Adipocyte (in vitro differentiated cells): ENCODE measurements at regions not wholly inside any gene's neighbourhood (a gene's known extent, or its start where the extent isn't known, plus 50 kb on each side); places are given as distances from the start of the nearest gene placed in this dataset.

ENCODE experiments used
- DNase-seq: peaks from one replicate; pipeline ENCODE4 v3.0.0-alpha.2; 2015; ENCODE audit warnings: low read depth
- H3K27me3 ChIP-seq: replicated peaks from 2 replicates; pipeline ENCODE4 v1.7.0; 2013; ENCODE audit warnings: mild to moderate bottlenecking, low read length, moderate library complexity; ENCODE audit not compliant: control insufficient read depth, insufficient read depth
- H3K36me3 ChIP-seq: 2 replicates; pipeline ENCODE4 v1.7.0; 2013; ENCODE audit warnings: low read length, mild to moderate bottlenecking, moderate library complexity; ENCODE audit not compliant: control insufficient read depth, insufficient read depth, severe bottlenecking
- H3K4me1 ChIP-seq: 2 replicates; pipeline ENCODE4 v1.7.0; 2013; ENCODE audit warnings: mild to moderate bottlenecking, low read length, moderate library complexity; ENCODE audit not compliant: control insufficient read depth, insufficient read depth
- H3K4me3 ChIP-seq: 2 replicates; pipeline ENCODE4 v1.7.0; 2013; ENCODE audit warnings: mild to moderate bottlenecking, low read length, moderate library complexity
- H3K9ac ChIP-seq: 2 replicates; pipeline ENCODE4 v1.7.0; 2013; ENCODE audit warnings: mild to moderate bottlenecking, low read length, moderate library complexity
- H3K9me3 ChIP-seq: 2 replicates; pipeline ENCODE4 v1.7.0; 2013; ENCODE audit warnings: mild to moderate bottlenecking, low read length, moderate library complexity; ENCODE audit not compliant: control insufficient read depth

- no peaks in the 10 kb centered on the region for H3K4me1 ChIP-seq
- no peak overlapping the region for H3K9ac ChIP-seq
- no peaks in the 10 kb centered on the region for H3K36me3 ChIP-seq
- no peaks in the 10 kb centered on the region for H3K27me3 ChIP-seq
- no peak overlapping the region for H3K4me3 ChIP-seq
- peaks cover 3% of the 10 kb centered on the region for H3K9me3 ChIP-seq
- no peak for DNase-seq
Observed at GRCh38 chr13:59343132-59343531, 820.6 kb downstream of the DIAPH3 start.

GRCh38 chr13:59343993-59344822, 819.5 kb downstream of the DIAPH3 start:
- Histone ChIP-seq H3K4me3 (no peak overlapping the region), H3K27me3 (peaks cover 4% of the 10 kb centered on the region), H3K9me3 (peaks cover 3% of the 10 kb centered on the region), H3K36me3 (no peaks in the 10 kb centered on the region), H3K4me1 (no peaks in the 10 kb centered on the region), H3K9ac (no peak overlapping the region)
- DNase-seq, result no peak

- no peaks in the 10 kb centered on the region for H3K4me1 ChIP-seq
- H3K9me3 ChIP-seq, result peaks cover 3% of the 10 kb centered on the region
- no peak overlapping the region for H3K4me3 ChIP-seq
- no peaks in the 10 kb centered on the region for H3K36me3 ChIP-seq
- H3K27me3 ChIP-seq, result peaks cover 4% of the 10 kb centered on the region
- no peak for DNase-seq
- no peak overlapping the region for H3K9ac ChIP-seq
Observed at GRCh38 chr13:59345311-59345710, 818.4 kb downstream of the DIAPH3 start.

- Histone ChIP-seq H3K36me3 (no peaks in the 10 kb centered on the region), H3K27me3 (peaks cover 4% of the 10 kb centered on the region), H3K4me3 (no peak overlapping the region), H3K9ac (no peak overlapping the region), H3K4me1 (no peaks in the 10 kb centered on the region), H3K9me3 (peaks cover 3% of the 10 kb centered on the region)
- no peak for DNase-seq
Observed at GRCh38 chr13:59346999-59347723, 816.6 kb downstream of the DIAPH3 start.

GRCh38 chr13:59348617-59349016, 815.1 kb downstream of the DIAPH3 start:
- DNase-seq, result no peak
- no peaks in the 10 kb centered on the region for H3K36me3 ChIP-seq
- no peaks in the 10 kb centered on the region for H3K4me1 ChIP-seq
- no peak overlapping the region for H3K4me3 ChIP-seq
- H3K9me3 ChIP-seq, result no peaks in the 10 kb centered on the region
- H3K27me3 ChIP-seq, result peaks cover 4% of the 10 kb centered on the region
- no peak overlapping the region for H3K9ac ChIP-seq

- H3K4me3 ChIP-seq, result no peak overlapping the region
- peaks cover 3% of the 10 kb centered on the region for H3K4me1 ChIP-seq
- peaks cover 4% of the 10 kb centered on the region for H3K27me3 ChIP-seq
- no peak for DNase-seq
- H3K9me3 ChIP-seq, result no peaks in the 10 kb centered on the region
- no peak overlapping the region for H3K9ac ChIP-seq
- H3K36me3 ChIP-seq, result no peaks in the 10 kb centered on the region
Observed at GRCh38 chr13:59352600-59352999, 811.1 kb downstream of the DIAPH3 start.

GRCh38 chr13:59354665-59355369, 808.9 kb downstream of the DIAPH3 start:
- no peak overlapping the region for H3K4me3 ChIP-seq
- DNase-seq, result no peak
- H3K27me3 ChIP-seq, result no peaks in the 10 kb centered on the region

GRCh38 chr13:59356607-59357006, 807.1 kb downstream of the DIAPH3 start:
- Histone ChIP-seq H3K4me1 (peaks cover 3% of the 10 kb centered on the region), H3K9ac (no peak overlapping the region), H3K27me3 (no peaks in the 10 kb centered on the region), H3K9me3 (no peaks in the 10 kb centered on the region), H3K36me3 (no peaks in the 10 kb centered on the region), H3K4me3 (no peak overlapping the region)
- no peak for DNase-seq

More at GRCh38 chr13:59354665-59355369, 808.9 kb downstream of the DIAPH3 start:
- H3K9me3 ChIP-seq, result no peaks in the 10 kb centered on the region
- no peak overlapping the region for H3K9ac ChIP-seq
- no peaks in the 10 kb centered on the region for H3K36me3 ChIP-seq
- H3K4me1 ChIP-seq, result peaks cover 3% of the 10 kb centered on the region

GRCh38 chr13:59358014-59358413, 805.7 kb downstream of the DIAPH3 start:
- Histone ChIP-seq H3K36me3 (no peaks in the 10 kb centered on the region), H3K4me3 (no peak overlapping the region), H3K9ac (no peak overlapping the region), H3K9me3 (no peaks in the 10 kb centered on the region), H3K4me1 (peaks cover 3% of the 10 kb centered on the region), H3K27me3 (no peaks in the 10 kb centered on the region)
- DNase-seq, result no peak

GRCh38 chr13:59360108-59360507, 803.6 kb downstream of the DIAPH3 start:
- H3K9me3 ChIP-seq, result no peaks in the 10 kb centered on the region
- H3K4me3 ChIP-seq, result no peak overlapping the region
- no peak for DNase-seq
- H3K9ac ChIP-seq, result no peak overlapping the region
- H3K36me3 ChIP-seq, result no peaks in the 10 kb centered on the region
- H3K27me3 ChIP-seq, result no peaks in the 10 kb centered on the region
- H3K4me1 ChIP-seq, result peaks cover 3% of the 10 kb centered on the region

GRCh38 chr13:59360916-59361315, 802.8 kb downstream of the DIAPH3 start:
- Histone ChIP-seq H3K4me3 (no peak overlapping the region), H3K9me3 (no peaks in the 10 kb centered on the region), H3K9ac (no peak overlapping the region), H3K27me3 (no peaks in the 10 kb centered on the region), H3K4me1 (peaks cover 3% of the 10 kb centered on the region), H3K36me3 (no peaks in the 10 kb centered on the region)
- DNase-seq, result no peak
